Endothelial cell of umbilical vein (primary cell): ENCODE measurements at regions not wholly inside any gene's neighbourhood (a gene's known extent, or its start where the extent isn't known, plus 50 kb on each side); places are given as distances from the start of the nearest gene placed in this dataset.

ENCODE experiments used
- BruUV-seq: library from RNA; stranded (reverse); fragments of 400-500 nt; replicated peaks from 2 replicates; lab custom pipeline; 2021; lab: Mats Ljungman, UMichigan
- CTCF ChIA-PET: fragments of 300-600, 350-600 bp; sonication (Branson Sonifier 250); formaldehyde crosslinking; loops from one replicate; lab custom pipeline; 2021; ENCODE audit warnings: antibody characterized with exemption, inconsistent platforms; lab: Charles Lee
- POLR2A ChIA-PET: fragments of 300-600, 350-600 bp; sonication (Branson Sonifier 250); formaldehyde crosslinking; loops from one replicate; lab custom pipeline; 2021; ENCODE audit warnings: antibody characterized with exemption, inconsistent platforms; lab: Charles Lee
- DNase-seq: peaks from one replicate; pipeline ENCODE4 v3.0.0-alpha.2; 2011; ENCODE audit warnings: low read depth, low spot score
- FAIRE-seq: peaks from 2 replicates; lab custom pipeline; 2011; peaks lifted over from hg19 to GRCh38; lab: Jason Lieb, UNC
- H2AFZ ChIP-seq: 2 replicates; pipeline ENCODE4 v1.6.0; 2012; ENCODE audit warnings: low read depth, low read length, control low read depth, inconsistent platforms
- H3K27ac ChIP-seq: 2 replicates; pipeline ENCODE4 v1.5.1; 2011; ENCODE audit warnings: low read depth, mild to moderate bottlenecking, control low read depth, low read length, moderate library complexity; ENCODE audit not compliant: insufficient read depth
- H3K27me3 ChIP-seq, 2 experiments: 2 replicates each; pipeline versions ENCODE4 v1.6.0 to v1.6.1; 2011; ENCODE audit warnings: low read length in 2 of 2, mixed read lengths in 1 of 2; ENCODE audit not compliant: control insufficient read depth in 2 of 2, insufficient read depth in 2 of 2
- H3K36me3 ChIP-seq, 2 experiments: 2 replicates in 1 of 2; 3 replicates in 1 of 2; pipeline ENCODE4 v1.5.1; 2011; ENCODE audit warnings: low read length in 2 of 2, mild to moderate bottlenecking in 1 of 2, moderate library complexity in 1 of 2; ENCODE audit not compliant: control insufficient read depth in 2 of 2, insufficient read depth in 2 of 2; ENCODE audit errors: extremely low read depth in 1 of 2
- H3K4me1 ChIP-seq: 3 replicates; pipeline ENCODE4 v1.5.1; 2011; ENCODE audit warnings: mild to moderate bottlenecking, low read length; ENCODE audit not compliant: control insufficient read depth, insufficient read depth; ENCODE audit errors: extremely low read depth
- H3K4me2 ChIP-seq: 2 replicates; pipeline ENCODE4 v1.6.1; 2011; ENCODE audit warnings: low read length, control low read depth, mixed read lengths; ENCODE audit not compliant: insufficient read depth
- H3K4me3 ChIP-seq, 3 experiments: fragments of 200-600 bp in 1 of 3; sonication (generic), shearing (Covaris generic) in 1 of 3; replicated peaks in 1 of 3; 2 replicates each; pipeline ENCODE4 v1.5.1; 2011 to 2016; ENCODE audit warnings: control low read depth in 3 of 3, low read length in 3 of 3, mild to moderate bottlenecking in 2 of 3, inconsistent platforms in 1 of 3, low read depth in 1 of 3, moderate library complexity in 1 of 3; ENCODE audit not compliant: insufficient read depth in 1 of 3
- H3K79me2 ChIP-seq: 2 replicates; pipeline ENCODE4 v1.6.0; 2012; ENCODE audit warnings: low read length, inconsistent platforms; ENCODE audit not compliant: control insufficient read depth, insufficient read depth
- H3K9ac ChIP-seq: replicated peaks from 2 replicates; pipeline ENCODE3; 2011; ENCODE audit warnings: low read length, control low read depth; ENCODE audit not compliant: insufficient read depth; ENCODE audit errors: extremely low read depth
- H3K9me1 ChIP-seq: replicated peaks from 3 replicates; pipeline ENCODE4 v1.6.0; 2011; ENCODE audit warnings: mild to moderate bottlenecking, low read length; ENCODE audit not compliant: control insufficient read depth, insufficient read depth; ENCODE audit errors: extremely low read depth
- H3K9me3 ChIP-seq: replicated peaks from 2 replicates; pipeline ENCODE4 v1.5.1; 2012; ENCODE audit warnings: low read length, inconsistent platforms; ENCODE audit not compliant: control insufficient read depth, insufficient read depth
- H4K20me1 ChIP-seq: replicated peaks from 2 replicates; pipeline ENCODE3; 2011; ENCODE audit warnings: mild to moderate bottlenecking, low read length; ENCODE audit not compliant: control insufficient read depth, insufficient read depth; ENCODE audit errors: extremely low read depth
- CTCF ChIP-seq, 2 donors: IDR thresholded peaks; 1 replicate in 1 of 2; 2 replicates in 1 of 2; pipeline ENCODE4 v1.5.1; 2011; ENCODE audit warnings: low read length in 2 of 2, mild to moderate bottlenecking in 2 of 2, moderate library complexity in 2 of 2, control low read depth in 1 of 2, inconsistent platforms in 1 of 2, low read depth in 1 of 2; ENCODE audit not compliant: insufficient read depth in 1 of 2; ENCODE audit errors: extremely low read depth in 1 of 2
- EZH2 ChIP-seq: IDR thresholded peaks from 2 replicates; pipeline ENCODE4 v1.6.1; 2012; ENCODE audit warnings: borderline replicate concordance, low read depth, mild to moderate bottlenecking, moderate library complexity, low read length, inconsistent platforms; ENCODE audit not compliant: severe bottlenecking
- FOS ChIP-seq: IDR thresholded peaks from 2 replicates; pipeline ENCODE4 v1.6.1; 2011; ENCODE audit warnings: mild to moderate bottlenecking, low read length, moderate library complexity, borderline replicate concordance; ENCODE audit not compliant: insufficient read depth
- GATA2 ChIP-seq: IDR thresholded peaks from 2 replicates; pipeline ENCODE4 v1.7.0; 2011; ENCODE audit warnings: low read depth, mild to moderate bottlenecking, moderate library complexity, mixed read lengths, low read length; ENCODE audit not compliant: insufficient read length, insufficient read depth
- JUN ChIP-seq: IDR thresholded peaks from 2 replicates; pipeline ENCODE4 v1.6.1; 2011; ENCODE audit warnings: borderline replicate concordance, low read depth; ENCODE audit not compliant: insufficient read length, insufficient read depth
- MAX ChIP-seq: IDR thresholded peaks from 2 replicates; pipeline ENCODE4 v1.6.1; 2011; ENCODE audit not compliant: insufficient read depth, insufficient read length
- MYC ChIP-seq: IDR thresholded peaks from one replicate; pipeline ENCODE4 v1.6.1; 2011; ENCODE audit warnings: mild to moderate bottlenecking, low read depth, low read length
- POLR2A ChIP-seq: IDR thresholded peaks from 2 replicates; pipeline ENCODE4 v1.6.1; 2012; ENCODE audit warnings: low read depth, mild to moderate bottlenecking, control low read depth, low read length
- POLR2AphosphoS5 ChIP-seq: IDR thresholded peaks from 2 replicates; pipeline ENCODE4 v1.6.1; 2012; ENCODE audit warnings: low read depth, mild to moderate bottlenecking, control low read depth, low read length, moderate library complexity; ENCODE audit not compliant: insufficient read depth
- dilution Hi-C: fragments of 300-500 bp; cut with MboI; formaldehyde crosslinking; loops from one replicate; pipeline ENCODE4 v1.15.0; 2019; ENCODE audit warnings: low sequenced_read_pairs; ENCODE audit not compliant: extremely low pct_ligation_motif_present
- intact Hi-C: fragments of 100-400 bp; cut with micrococcal nuclease; formaldehyde crosslinking; loops from one replicate; pipeline ENCODE4 v1.10.0; 2022

GRCh38 chr2:54054774-54055173 is 60.6 kb upstream of the ACYP2 start:
- ChIA-PET CTCF (interaction anchor here (1.1 kb wide), 1 partner anchor 52 kb away, joined by 3 read pairs; no protein-coding TSS in a partner anchor), POLR2A (no interaction called here)
- DNase-seq, result no peak
- Histone ChIP-seq H3K36me3 (no peaks in the 10 kb centered on the region), H2AFZ (no peak overlapping the region), H3K27me3 (no peaks in the 10 kb centered on the region), H3K27ac (no peak overlapping the region), H3K4me1 (no peaks in the 10 kb centered on the region), H3K9ac (no peak overlapping the region), H3K9me3 (no peaks in the 10 kb centered on the region), H4K20me1 (no peaks in the 10 kb centered on the region), H3K9me1 (no peaks in the 10 kb centered on the region), H3K4me3 (no peak overlapping the region), H3K4me2 (no peak overlapping the region), H3K79me2 (no peaks in the 10 kb centered on the region)
- intact Hi-C loops (no loop called here), dilution Hi-C loops (no loop called here)
- no peak for FAIRE-seq
- TF ChIP-seq JUN, result no peak
- no peak for TF ChIP-seq POLR2A
- TF ChIP-seq GATA2, result no peak
- no peak for TF ChIP-seq MYC
- no peak for TF ChIP-seq FOS
- TF ChIP-seq EZH2, result no peak
- TF ChIP-seq POLR2AphosphoS5, result no peak
- no peak for TF ChIP-seq CTCF (IDR thresholded peaks at IDR 0.05; ENCODE audit: extremely low read depth in 1 of 2, insufficient read depth in 1 of 2, low read depth in 1 of 2, low read length in 2 of 2)
- TF ChIP-seq MAX, result no peak
- no TSS peak for BruUV-seq
